ENCODE measurements at regions not wholly inside any gene's neighbourhood (a gene's known extent, or its start where the extent isn't known, plus 50 kb on each side); places are given as distances from the start of the nearest gene placed in this dataset.

- Histone ChIP-seq H3K9me3 (ENCODE audit: control insufficient read depth, low read depth, low read length) (no peaks in the 10 kb centered on the region), H3K27ac (ENCODE audit: control insufficient read depth, insufficient read depth, low read length) (no peak overlapping the region), H4K20me1 (ENCODE audit: control insufficient read depth, extremely low read depth, insufficient read depth, low read length) (no peaks in the 10 kb centered on the region), H3K9ac (ENCODE audit: control insufficient read depth, extremely low read depth, insufficient read depth, low read length) (no peak overlapping the region), H3K27me3 (ENCODE audit: control insufficient read depth, extremely low read depth, insufficient read depth, low read length) (no peaks in the 10 kb centered on the region), H3K4me2 (ENCODE audit: control insufficient read depth, extremely low read depth, insufficient read depth, low read depth, low read length) (no peak overlapping the region), H2AFZ (ENCODE audit: control insufficient read depth, low read length) (no peak overlapping the region), H3K9me1 (ENCODE audit: control insufficient read depth, extremely low read depth, insufficient read depth, low read length) (no peaks in the 10 kb centered on the region), H3K79me2 (ENCODE audit: control insufficient read depth, insufficient read depth, low read length) (no peaks in the 10 kb centered on the region), H3K4me3 (ENCODE audit: control insufficient read depth in 2 of 3, extremely low read depth in 1 of 3, insufficient read depth in 2 of 3, low read depth in 1 of 3, low read length in 3 of 3) (no peak overlapping the region), H3K36me3 (ENCODE audit: control insufficient read depth in 2 of 2, extremely low read depth in 1 of 2, insufficient read depth in 2 of 2, low read length in 2 of 2) (no peaks in the 10 kb centered on the region), H3K4me1 (ENCODE audit: control insufficient read depth, extremely low read depth, insufficient read depth, low read length) (no peaks in the 10 kb centered on the region)
- FAIRE-seq (no peak), DNase-seq (ENCODE audit: low read depth, low spot score) (no peak)
- dilution Hi-C loops (cut with MboI; ENCODE audit: extremely low pct_ligation_motif_present, low sequenced_read_pairs) = no loop called here
- TF ChIP-seq CTCF (optimal IDR thresholded peaks at IDR 0.05 in 1 of 3, IDR thresholded peaks at IDR 0.05 in 1 of 3, conservative IDR thresholded peaks at IDR 0.05 in 1 of 3; ENCODE audit: extremely low read depth in 1 of 3, insufficient read depth in 2 of 3, low read length in 3 of 3) (no peak), EZH2 (IDR thresholded peaks at IDR 0.05; ENCODE audit: low read length) (no peak)
Observed at GRCh38 chr3:168506589-168506988, 410.9 kb upstream of the GOLIM4 start.

GRCh38 chr3:168501570-168501969 lies 405.8 kb upstream of the GOLIM4 start:
- Histone ChIP-seq H3K9me1 (ENCODE audit: control insufficient read depth, extremely low read depth, insufficient read depth, low read length) (no peaks in the 10 kb centered on the region), H4K20me1 (ENCODE audit: control insufficient read depth, extremely low read depth, insufficient read depth, low read length) (no peaks in the 10 kb centered on the region), H3K9ac (ENCODE audit: control insufficient read depth, extremely low read depth, insufficient read depth, low read length) (no peak overlapping the region), H3K27me3 (ENCODE audit: control insufficient read depth, extremely low read depth, insufficient read depth, low read length) (no peaks in the 10 kb centered on the region), H3K36me3 (ENCODE audit: control insufficient read depth in 2 of 2, extremely low read depth in 1 of 2, insufficient read depth in 2 of 2, low read length in 2 of 2) (no peaks in the 10 kb centered on the region), H3K4me2 (ENCODE audit: control insufficient read depth, extremely low read depth, insufficient read depth, low read depth, low read length) (no peak overlapping the region), H3K4me1 (ENCODE audit: control insufficient read depth, extremely low read depth, insufficient read depth, low read length) (no peaks in the 10 kb centered on the region), H3K27ac (ENCODE audit: control insufficient read depth, insufficient read depth, low read length) (no peak overlapping the region), H3K79me2 (ENCODE audit: control insufficient read depth, insufficient read depth, low read length) (no peaks in the 10 kb centered on the region), H3K4me3 (ENCODE audit: control insufficient read depth in 2 of 3, extremely low read depth in 1 of 3, insufficient read depth in 2 of 3, low read depth in 1 of 3, low read length in 3 of 3) (no peak overlapping the region), H2AFZ (ENCODE audit: control insufficient read depth, low read length) (no peak overlapping the region), H3K9me3 (ENCODE audit: control insufficient read depth, low read depth, low read length) (no peaks in the 10 kb centered on the region)
- TF ChIP-seq EZH2 (IDR thresholded peaks at IDR 0.05; ENCODE audit: low read length) (no peak), CTCF (optimal IDR thresholded peaks at IDR 0.05 in 1 of 3, IDR thresholded peaks at IDR 0.05 in 1 of 3, conservative IDR thresholded peaks at IDR 0.05 in 1 of 3; ENCODE audit: extremely low read depth in 1 of 3, insufficient read depth in 2 of 3, low read length in 3 of 3) (no peak)
- dilution Hi-C loops (cut with MboI; ENCODE audit: extremely low pct_ligation_motif_present, low sequenced_read_pairs) = no loop called here
- no peak for DNase-seq (ENCODE audit: low read depth, low spot score)
- FAIRE-seq = no peak

All from keratinocyte (primary cell).